LNCaP clone FGC (cell line): ENCODE measurements at regions not wholly inside any gene's neighbourhood (a gene's known extent, or its start where the extent isn't known, plus 50 kb on each side); places are given as distances from the start of the nearest gene placed in this dataset.

Experiments
- DNase-seq: peaks from one replicate; pipeline ENCODE4 v3.0.0-alpha.2; 2011; ENCODE audit warnings: low read depth
- H3K4me3 ChIP-seq: 2 replicates; pipeline ENCODE4 v1.5.1; 2011; ENCODE audit warnings: mild to moderate bottlenecking, low read depth, low read length, control low read depth
- CTCF ChIP-seq: IDR thresholded peaks from 2 replicates; pipeline ENCODE4 v1.5.1; 2012; ENCODE audit warnings: mild to moderate bottlenecking; ENCODE audit not compliant: control insufficient read depth, insufficient read depth; ENCODE audit errors: extremely low read depth

GRCh38 chr1:4128616-4129015, 228.5 kb upstream of the C1orf174 start:
- TF ChIP-seq CTCF: no peak
- DNase-seq: no peak
- H3K4me3 ChIP-seq: no peak overlapping the region

- H3K4me3 ChIP-seq: no peak overlapping the region
- DNase-seq: no peak
- TF ChIP-seq CTCF: no peak
Observed at GRCh38 chr1:4129693-4130092, 229.6 kb upstream of the C1orf174 start.

DNA sequence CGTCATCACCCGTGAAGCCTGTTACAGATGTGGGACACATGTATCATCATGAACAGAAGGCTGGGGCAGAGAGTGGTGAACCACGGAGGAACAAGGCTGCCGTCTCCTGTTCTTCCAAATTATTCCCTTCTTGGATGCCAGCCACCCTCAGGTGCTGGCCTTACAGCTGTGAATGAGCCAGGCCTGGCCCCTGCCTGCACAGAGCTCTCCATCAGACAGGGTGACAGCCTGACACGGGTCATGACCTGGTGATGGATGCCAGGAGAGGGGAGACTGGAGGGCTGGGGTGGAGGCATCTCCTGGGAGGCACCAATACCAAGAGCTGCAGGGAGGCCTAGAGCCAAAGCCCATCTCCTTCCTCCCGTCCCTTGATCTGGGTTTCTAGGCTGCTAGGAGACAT, 230.0 kb upstream of the C1orf174 start:
- no peak for TF ChIP-seq CTCF
- no peak for DNase-seq

GRCh38 chr1:4131734-4132133, 231.7 kb upstream of the C1orf174 start:
- no peak for DNase-seq
- no peak overlapping the region for H3K4me3 ChIP-seq
- no peak for TF ChIP-seq CTCF

More for the DNA sequence above, 230.0 kb upstream of the C1orf174 start:
- H3K4me3 ChIP-seq: no peak overlapping the region

GRCh38 chr1:4132352-4133296, 232.6 kb upstream of the C1orf174 start:
- TF ChIP-seq CTCF: no peak
- no peak overlapping the region for H3K4me3 ChIP-seq
- no peak for DNase-seq

DNA sequence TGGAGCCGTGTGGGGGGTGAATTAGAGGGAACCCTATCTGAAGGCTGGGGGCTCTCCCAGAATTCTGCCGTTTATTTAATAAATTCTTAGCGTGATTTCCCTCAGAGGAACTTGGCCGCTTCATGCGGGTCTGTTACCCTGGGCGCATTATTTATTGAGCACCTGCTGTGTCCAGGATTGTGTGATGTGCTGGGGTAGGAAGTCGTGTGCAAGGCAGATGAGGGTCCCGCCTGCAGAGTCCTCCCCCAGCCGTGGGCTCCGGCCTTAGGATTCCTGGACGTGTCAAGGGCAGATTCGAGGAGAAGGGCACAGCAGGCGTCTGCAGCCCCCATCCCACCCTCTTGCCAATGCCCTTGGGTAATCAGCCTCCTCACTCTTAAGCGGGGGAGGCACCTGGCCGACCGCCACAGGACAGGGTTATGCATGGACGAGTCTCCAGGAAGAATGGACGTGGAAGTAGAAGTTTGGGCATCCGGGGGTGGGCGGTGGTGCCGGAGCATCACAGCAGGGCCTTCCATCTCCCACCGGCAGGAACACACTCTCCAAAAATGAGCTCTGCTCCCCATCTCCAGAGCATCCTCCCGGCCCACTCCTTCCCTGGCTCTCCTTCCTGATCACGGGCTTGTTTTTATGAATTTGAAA, 233.3 kb upstream of the C1orf174 start:
- no peak for TF ChIP-seq CTCF
- H3K4me3 ChIP-seq: no peak overlapping the region
- DNase-seq: no peak
